Bronchial epithelial cell (primary cell): ENCODE measurements at regions not wholly inside any gene's neighbourhood (a gene's known extent, or its start where the extent isn't known, plus 50 kb on each side); places are given as distances from the start of the nearest gene placed in this dataset.
A peak's percentile ranks its signal among the peaks of the same experiment; 100 is the strongest.

ENCODE experiments used
- DNase-seq: peaks from one replicate; pipeline ENCODE4 v3.0.0-alpha.2; 2010; ENCODE audit warnings: low read depth
- FAIRE-seq: peaks from 2 replicates; lab custom pipeline; 2011; peaks lifted over from hg19 to GRCh38; lab: Jason Lieb, UNC
- H3K27me3 ChIP-seq: 2 replicates; pipeline ENCODE4 v1.5.1; 2011; ENCODE audit warnings: low read length; ENCODE audit not compliant: control insufficient read depth, insufficient read depth
- H3K36me3 ChIP-seq: 2 replicates; pipeline ENCODE4 v1.5.1; 2011; ENCODE audit warnings: low read length; ENCODE audit not compliant: control insufficient read depth, insufficient read depth
- H3K4me3 ChIP-seq: 2 replicates; pipeline ENCODE4 v1.5.1; 2011; ENCODE audit warnings: mild to moderate bottlenecking, low read depth, low read length, control low read depth
- TF ChIP-seq, protein P1 (sequence below): IDR thresholded peaks from 2 replicates; pipeline ENCODE4 v1.5.1; 2011; ENCODE audit warnings: mild to moderate bottlenecking, moderate library complexity, low read length, control low read depth, inconsistent platforms; ENCODE audit not compliant: insufficient read depth, severe bottlenecking

DNA sequence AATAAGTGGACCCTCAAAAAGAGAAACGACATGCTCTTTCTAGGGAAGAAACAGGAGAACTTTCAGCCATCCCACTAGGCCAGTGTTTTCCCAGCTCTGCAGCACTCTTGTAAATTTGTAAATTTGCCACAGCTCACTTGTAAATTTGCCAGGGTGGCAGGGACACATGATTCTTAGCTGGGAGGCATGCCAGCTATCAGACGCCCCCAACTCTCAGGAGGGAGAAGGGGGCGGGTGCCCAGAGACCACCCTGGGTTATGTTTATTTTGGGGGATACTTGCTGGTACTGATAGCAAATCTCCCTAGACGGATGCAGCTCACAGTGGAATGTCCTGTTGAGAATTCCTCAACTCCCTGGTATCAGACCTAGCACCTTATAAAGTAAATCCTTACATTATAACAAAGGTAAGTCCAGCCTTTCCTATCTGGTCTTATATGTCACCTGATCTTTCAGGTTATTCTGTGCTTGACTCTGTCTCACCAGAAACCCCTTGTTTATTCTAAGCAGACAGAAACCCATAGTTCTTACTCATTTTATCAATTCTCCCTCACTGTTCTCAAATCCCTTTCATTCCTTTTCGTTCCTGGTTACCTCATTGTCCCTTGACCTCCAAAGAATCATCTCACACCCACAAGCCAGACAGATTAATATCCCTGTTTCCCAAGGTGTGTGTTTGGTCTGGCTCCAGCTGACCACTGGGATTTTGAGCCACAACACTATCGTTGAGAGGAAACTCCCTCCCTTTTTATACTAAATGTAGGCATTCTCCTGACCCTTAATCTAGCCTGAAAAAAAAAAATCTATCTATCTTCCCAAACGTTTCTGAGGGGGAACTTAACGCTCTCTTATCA, 69.3 kb upstream of the HMGA2 start:
- H3K4me3 ChIP-seq, result no peak overlapping the region
- TF ChIP-seq, protein P1, sequence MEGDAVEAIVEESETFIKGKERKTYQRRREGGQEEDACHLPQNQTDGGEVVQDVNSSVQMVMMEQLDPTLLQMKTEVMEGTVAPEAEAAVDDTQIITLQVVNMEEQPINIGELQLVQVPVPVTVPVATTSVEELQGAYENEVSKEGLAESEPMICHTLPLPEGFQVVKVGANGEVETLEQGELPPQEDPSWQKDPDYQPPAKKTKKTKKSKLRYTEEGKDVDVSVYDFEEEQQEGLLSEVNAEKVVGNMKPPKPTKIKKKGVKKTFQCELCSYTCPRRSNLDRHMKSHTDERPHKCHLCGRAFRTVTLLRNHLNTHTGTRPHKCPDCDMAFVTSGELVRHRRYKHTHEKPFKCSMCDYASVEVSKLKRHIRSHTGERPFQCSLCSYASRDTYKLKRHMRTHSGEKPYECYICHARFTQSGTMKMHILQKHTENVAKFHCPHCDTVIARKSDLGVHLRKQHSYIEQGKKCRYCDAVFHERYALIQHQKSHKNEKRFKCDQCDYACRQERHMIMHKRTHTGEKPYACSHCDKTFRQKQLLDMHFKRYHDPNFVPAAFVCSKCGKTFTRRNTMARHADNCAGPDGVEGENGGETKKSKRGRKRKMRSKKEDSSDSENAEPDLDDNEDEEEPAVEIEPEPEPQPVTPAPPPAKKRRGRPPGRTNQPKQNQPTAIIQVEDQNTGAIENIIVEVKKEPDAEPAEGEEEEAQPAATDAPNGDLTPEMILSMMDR, result no peak
- no peaks in the 10 kb centered on the region for H3K27me3 ChIP-seq
- no peaks in the 10 kb centered on the region for H3K36me3 ChIP-seq
- DNase-seq (no peak), FAIRE-seq (no peak)

DNA sequence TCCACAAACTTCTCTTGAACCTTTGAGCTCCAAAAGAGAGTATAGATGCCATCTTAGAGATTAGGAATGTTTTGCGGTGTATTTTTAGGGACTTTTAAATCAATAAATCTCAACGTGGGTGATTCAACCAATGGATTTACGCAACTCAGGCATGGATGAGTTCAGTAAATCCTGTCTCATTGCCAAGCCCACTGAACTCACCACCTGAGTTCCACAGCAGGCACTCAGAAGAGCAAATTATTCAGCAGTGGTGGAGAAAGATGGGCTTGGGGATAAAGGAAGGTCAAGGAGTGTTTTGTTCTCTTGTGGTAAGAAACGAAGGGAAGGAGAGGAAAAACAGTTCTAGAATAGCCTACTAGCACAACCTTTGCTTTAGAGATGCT, 68.7 kb upstream of the HMGA2 start:
- H3K27me3 ChIP-seq, result no peaks in the 10 kb centered on the region
- TF ChIP-seq, protein P1, result no peak
- H3K4me3 ChIP-seq, result no peak overlapping the region
- DNase-seq (peak; percentile 35), FAIRE-seq (no peak)
- no peaks in the 10 kb centered on the region for H3K36me3 ChIP-seq

DNA sequence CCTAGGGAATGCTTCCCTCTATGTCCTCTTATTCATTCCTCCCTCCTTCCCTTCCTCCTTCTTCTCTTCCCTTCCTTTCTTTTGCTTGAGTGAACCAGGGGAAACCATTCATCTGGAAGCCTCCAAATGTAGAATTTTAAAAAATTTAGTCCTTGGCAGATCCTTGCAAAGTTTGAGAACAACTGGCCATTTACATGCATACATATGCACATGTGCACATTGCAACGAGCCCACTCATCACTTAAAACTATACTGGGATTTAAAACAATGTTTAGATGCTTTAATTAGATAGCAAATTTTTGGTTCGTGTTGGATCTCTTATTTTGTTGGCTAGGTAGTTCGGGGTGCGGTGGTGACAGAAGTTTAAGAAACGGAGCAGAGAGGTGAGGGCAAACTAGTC, 68.0 kb upstream of the HMGA2 start:
- DNase-seq (no peak), FAIRE-seq (no peak)
- Histone ChIP-seq H3K36me3 (no peaks in the 10 kb centered on the region), H3K27me3 (no peaks in the 10 kb centered on the region), H3K4me3 (no peak overlapping the region)
- TF ChIP-seq, protein P1, result no peak

DNA sequence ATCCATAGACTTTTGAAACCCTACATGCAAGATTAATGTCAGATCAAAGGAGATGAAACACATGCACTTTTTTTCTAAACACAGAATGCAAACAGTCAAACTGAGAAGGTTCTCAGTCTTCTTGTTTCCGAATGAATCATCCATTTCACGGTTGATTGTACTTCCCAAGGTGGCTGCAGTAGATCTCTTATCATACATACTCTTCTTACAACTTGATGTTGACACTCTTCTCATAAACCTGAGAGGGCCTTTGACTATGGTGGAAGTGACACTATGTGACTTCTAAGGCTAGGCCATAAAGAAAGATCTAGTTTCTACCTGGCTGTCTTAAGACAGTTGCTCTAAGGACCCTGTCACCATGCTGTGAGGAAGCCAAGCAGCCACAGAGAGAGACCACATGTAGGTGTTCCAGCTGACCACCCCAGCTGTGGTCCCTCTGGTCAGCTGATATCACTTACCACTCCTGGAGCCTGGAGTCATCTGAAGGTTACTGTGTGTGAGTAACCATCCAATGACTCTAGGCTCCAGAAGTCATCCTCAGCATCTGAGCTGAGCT, 67.2 kb upstream of the HMGA2 start:
- TF ChIP-seq, protein P1, result no peak
- FAIRE-seq (peak; percentile 28), DNase-seq (no peak)
- no peak overlapping the region for H3K4me3 ChIP-seq
- no peaks in the 10 kb centered on the region for H3K36me3 ChIP-seq
- H3K27me3 ChIP-seq, result no peaks in the 10 kb centered on the region

DNA sequence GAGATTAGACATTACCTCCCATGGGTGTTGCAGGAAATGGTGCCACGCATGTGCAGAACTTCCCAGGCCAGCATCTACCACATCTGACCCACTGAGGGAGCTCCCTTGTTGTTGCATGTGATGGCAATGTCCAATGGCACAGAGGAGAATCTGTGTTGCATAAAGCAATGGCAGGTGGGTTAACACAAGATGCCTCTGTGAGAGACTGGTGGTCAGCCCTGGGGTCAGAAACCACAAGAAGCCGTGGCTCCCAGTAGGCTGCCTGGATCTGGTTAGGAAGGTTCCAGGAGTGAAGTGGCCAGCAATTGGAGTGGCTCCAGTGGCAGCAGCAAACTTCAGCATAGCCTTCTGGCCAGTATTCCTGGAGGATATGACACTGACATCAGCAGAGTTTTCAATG, 65.9 kb upstream of the HMGA2 start:
- FAIRE-seq (peak; percentile 64), DNase-seq (no peak)
- H3K27me3 ChIP-seq, result no peaks in the 10 kb centered on the region
- no peak overlapping the region for H3K4me3 ChIP-seq
- TF ChIP-seq, protein P1, result no peak
- H3K36me3 ChIP-seq, result no peaks in the 10 kb centered on the region
